ENCODE measurements at regions not wholly inside any gene's neighbourhood (a gene's known extent, or its start where the extent isn't known, plus 50 kb on each side); places are given as distances from the start of the nearest gene placed in this dataset.
"Not testable (repeated sequence)": the region's sequence is repeated elsewhere in the genome, so short reads cannot be mapped to it uniquely, and the experiment has no call there.

- no peak for DNase-seq (ENCODE audit: low spot score)
Measured at GRCh38 chr2:125596612-125597011, 1059.3 kb upstream of the GYPC start.

- DNase-seq (ENCODE audit: low spot score) = no peak
Measured at GRCh38 chr2:125615438-125615837, 1040.5 kb upstream of the GYPC start.

- no peak for DNase-seq (ENCODE audit: low spot score)
Measured at GRCh38 chr2:125630377-125630776, 1025.6 kb upstream of the GYPC start.

- no peak for DNase-seq (ENCODE audit: low spot score)
Measured at GRCh38 chr2:125634662-125635061, 1021.3 kb upstream of the GYPC start.

GRCh38 chr2:125638345-125638744, 1017.6 kb upstream of the GYPC start:
- DNase-seq (ENCODE audit: low spot score) = no peak

- DNase-seq (ENCODE audit: low spot score) = no peak
Measured at GRCh38 chr2:125642032-125642431, 1013.9 kb upstream of the GYPC start.

- no peak for DNase-seq (ENCODE audit: low spot score)
Measured at GRCh38 chr2:125643128-125643527, 1012.8 kb upstream of the GYPC start.

- no peak for DNase-seq (ENCODE audit: low spot score)
Measured at GRCh38 chr2:125643585-125643984, 1012.4 kb upstream of the GYPC start.

- DNase-seq (ENCODE audit: low spot score) = no peak
Measured at GRCh38 chr2:125644257-125644656, 1011.7 kb upstream of the GYPC start.

GRCh38 chr2:125652280-125652679, 1003.7 kb upstream of the GYPC start:
- no peak for DNase-seq (ENCODE audit: low spot score)

GRCh38 chr2:125654226-125654625, 1001.7 kb upstream of the GYPC start:
- no peak for DNase-seq (ENCODE audit: low spot score)

GRCh38 chr2:125656190-125656589, 999.8 kb upstream of the GYPC start:
- DNase-seq (ENCODE audit: low spot score) = no peak

GRCh38 chr2:125658583-125658982, 997.4 kb upstream of the GYPC start:
- no peak for DNase-seq (ENCODE audit: low spot score)

- DNase-seq (ENCODE audit: low spot score) = not testable (repeated sequence)
Measured at GRCh38 chr2:125660369-125660768, 995.6 kb upstream of the GYPC start.

GRCh38 chr2:125667630-125668029, 988.3 kb upstream of the GYPC start:
- no peak for DNase-seq (ENCODE audit: low spot score)

GRCh38 chr2:125679903-125680302, 976.1 kb upstream of the GYPC start:
- DNase-seq (ENCODE audit: low spot score) = no peak

- DNase-seq (ENCODE audit: low spot score) = no peak
Measured at GRCh38 chr2:125680809-125681208, 975.1 kb upstream of the GYPC start.

GRCh38 chr2:125681576-125681975, 974.4 kb upstream of the GYPC start:
- no peak for DNase-seq (ENCODE audit: low spot score)

- DNase-seq (ENCODE audit: low spot score) = no peak
Measured at GRCh38 chr2:125681976-125682805, 973.8 kb upstream of the GYPC start.

GRCh38 chr2:125684256-125684655, 971.7 kb upstream of the GYPC start:
- DNase-seq (ENCODE audit: low spot score) = no peak

- DNase-seq (ENCODE audit: low spot score) = no peak
Measured at GRCh38 chr2:125684932-125685331, 971.0 kb upstream of the GYPC start.

GRCh38 chr2:125696560-125696959, 959.4 kb upstream of the GYPC start:
- peak; percentile 1 for DNase-seq (ENCODE audit: low spot score)

GRCh38 chr2:125698280-125698679, 957.7 kb upstream of the GYPC start:
- DNase-seq (ENCODE audit: low spot score) = no peak

- no peak for DNase-seq (ENCODE audit: low spot score)
Measured at GRCh38 chr2:125701070-125701469, 954.9 kb upstream of the GYPC start.

All from kidney tubule cell (primary cell).